Eye (tissue), 1 donor: ENCODE measurements at regions not wholly inside any gene's neighbourhood (a gene's known extent, or its start where the extent isn't known, plus 50 kb on each side); places are given as distances from the start of the nearest gene placed in this dataset.

ENCODE experiments used
- DNase-seq: peaks from one replicate; pipeline ENCODE4 v3.0.0-alpha.2; 2015

DNA sequence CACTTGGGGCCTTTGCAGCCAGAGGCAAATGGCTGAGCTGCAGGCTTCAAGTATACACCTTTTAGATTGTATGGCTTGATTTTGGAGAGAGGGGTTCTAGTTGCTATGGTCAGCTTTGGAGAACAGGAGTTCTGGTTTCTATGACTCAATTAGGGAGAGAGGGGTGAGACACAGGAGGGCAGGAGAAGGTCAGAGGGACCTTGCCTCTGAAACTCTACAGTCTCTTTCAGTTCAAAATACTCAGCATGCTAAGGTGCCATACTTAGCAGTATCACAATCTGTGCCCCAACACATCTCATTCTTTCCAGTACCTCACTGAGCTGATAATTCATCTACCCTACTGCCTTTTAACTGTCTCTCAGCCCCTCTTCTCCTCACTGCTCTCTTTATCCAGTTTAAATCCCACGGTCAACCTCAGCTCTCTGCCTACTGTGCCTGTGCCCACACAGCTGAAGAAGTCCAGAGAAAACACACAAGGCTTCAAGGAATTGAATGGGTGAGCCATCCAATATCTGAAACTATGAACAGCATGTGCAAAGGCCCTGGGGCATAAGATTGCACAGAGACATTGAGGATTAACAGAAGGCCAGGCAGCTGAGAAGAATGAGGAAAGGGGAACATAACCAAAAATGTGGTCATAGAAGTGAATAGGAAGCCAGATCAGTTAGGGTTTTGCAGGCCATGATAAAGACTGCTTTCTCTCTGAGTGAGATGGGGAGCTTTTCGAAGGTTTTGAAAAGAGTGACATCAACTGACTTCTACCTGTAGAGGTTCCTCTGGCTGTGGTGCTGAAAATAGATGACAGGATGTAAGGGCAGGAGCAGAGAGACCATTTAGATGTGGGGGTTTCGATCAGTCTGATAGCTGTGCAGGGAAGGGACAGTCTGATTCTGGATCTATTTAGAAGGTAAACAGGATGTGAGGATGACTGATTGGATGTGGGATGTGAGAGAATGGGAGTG lies 54.5 kb upstream of the C3orf80 start:
- DNase-seq = no peak

DNA sequence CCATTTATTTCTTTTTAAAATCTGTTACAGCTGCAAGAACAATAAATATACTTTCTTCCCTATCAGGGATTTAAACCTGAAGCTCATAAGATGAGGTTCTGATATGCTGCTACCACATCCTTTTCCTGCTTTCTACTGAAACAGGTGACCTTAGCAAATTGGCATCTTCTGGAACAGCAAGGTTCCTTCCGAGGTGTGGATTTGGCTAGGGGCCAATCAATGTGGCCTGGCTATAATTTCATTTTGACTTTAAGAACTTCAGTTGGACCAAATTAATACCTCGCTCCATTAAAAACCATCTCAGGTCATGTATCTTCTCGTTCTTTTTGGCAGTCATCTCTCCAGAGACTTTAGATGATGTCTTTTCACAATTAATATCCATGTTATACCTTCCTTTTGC lies 53.4 kb upstream of the C3orf80 start:
- DNase-seq = no peak

DNA sequence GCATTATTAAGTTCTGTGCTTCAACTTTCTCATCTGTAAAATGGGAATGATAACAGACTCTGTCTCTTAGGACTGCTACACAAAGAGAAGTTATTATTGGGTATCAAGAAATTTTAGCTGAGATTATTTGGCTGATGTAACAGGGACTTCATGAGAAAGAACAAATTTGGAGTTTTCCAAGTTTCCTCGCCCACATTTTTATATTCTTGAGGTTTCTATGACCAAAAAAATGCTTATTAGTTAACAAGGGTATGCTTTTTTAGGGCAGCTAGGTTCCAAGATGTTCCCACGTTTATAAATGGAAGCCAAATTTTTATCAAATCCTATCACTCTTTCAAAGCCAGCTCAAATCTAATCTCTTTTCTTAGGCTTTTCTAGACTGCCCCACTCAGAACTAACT lies 50.6 kb upstream of the C3orf80 start:
- no peak for DNase-seq
